Thyroid gland (tissue), 4 donors: ENCODE measurements at regions not wholly inside any gene's neighbourhood (a gene's known extent, or its start where the extent isn't known, plus 50 kb on each side); places are given as distances from the start of the nearest gene placed in this dataset.

Experiments used
- DNase-seq, 2 donors: peaks; one replicate each; pipeline ENCODE4 v3.0.0-alpha.2; 2019
- H3K27ac ChIP-seq, 3 donors: fragments of 200-600 bp; sonication (generic); 1 replicate in 2 of 3; 2 replicates in 1 of 3; pipeline ENCODE4 v1.5.1; 2016 to 2019; ENCODE audit warnings: mild to moderate bottlenecking in 1 of 3, moderate library complexity in 1 of 3
- H3K27me3 ChIP-seq: fragments of 200-600 bp; sonication (generic); one replicate; pipeline ENCODE4 v1.5.1; 2019
- H3K36me3 ChIP-seq, 2 donors: fragments of 200-600 bp; sonication (generic); one replicate each; pipeline ENCODE4 v1.5.1; 2016 to 2019
- H3K4me1 ChIP-seq, 2 donors: fragments of 200-600 bp; sonication (generic); one replicate each; pipeline ENCODE4 v1.5.1; 2017 to 2019
- H3K4me3 ChIP-seq, 3 donors: fragments of 200-600 bp; sonication (generic); replicated peaks in 1 of 3; 1 replicate in 2 of 3; 2 replicates in 1 of 3; pipeline ENCODE4 v1.5.1; 2016; ENCODE audit warnings: mild to moderate bottlenecking in 1 of 3
- H3K9me3 ChIP-seq: fragments of 200-600 bp; sonication (generic); one replicate; pipeline ENCODE4 v1.5.1; 2017
- POLR2A ChIP-seq, 2 donors: fragments of 450-650 bp; IDR thresholded peaks; one replicate each; pipeline ENCODE4 v1.6.1; 2017; ENCODE audit warnings: antibody characterized with exemption in 2 of 2, mild to moderate bottlenecking in 2 of 2, moderate library complexity in 1 of 2
- WGBS, 2 donors: methylation state at CpG; one replicate each; pipeline ENCODE4 v1.1.5; 2017; 5-methylcytosine and 5-hydroxymethylcytosine counted together
- intact Hi-C: fragments of 100-400 bp; cut with DNase I; formaldehyde crosslinking; loops from one replicate; pipeline ENCODE4 v1.15.1; 2023
- TF ChIP-seq, protein P1 (sequence below), 6 experiments: fragments of 200-600 bp in 3 of 6; fragments of 450-650 bp in 3 of 6; sonication (generic) in 3 of 6; IDR thresholded peaks; one replicate each; pipeline ENCODE4 v1.5.1; 2016 to 2019; ENCODE audit warnings: antibody characterized with exemption in 6 of 6, mild to moderate bottlenecking in 2 of 6, inconsistent platforms in 1 of 6, moderate library complexity in 1 of 6

DNA sequence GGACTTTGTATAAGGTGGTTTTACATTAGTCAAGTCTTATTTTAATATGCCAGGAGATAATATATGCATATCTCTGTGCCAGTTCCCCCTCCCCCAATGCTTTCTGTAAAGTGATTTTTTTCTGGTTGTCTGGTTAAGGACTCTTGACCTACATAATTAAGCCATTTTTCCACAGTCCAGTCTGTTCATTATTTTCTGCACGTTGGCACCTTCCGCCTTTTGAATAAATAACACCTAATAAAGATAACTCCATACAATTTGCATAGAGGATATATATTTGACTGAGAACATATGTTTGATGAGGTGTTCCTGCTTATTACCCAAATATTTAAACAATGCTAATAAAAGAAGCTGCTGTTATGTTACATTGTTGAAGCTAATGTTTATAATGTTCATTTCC lies 320.9 kb downstream of the DMAC1 start:
- Histone ChIP-seq H3K36me3 (no peaks in the 10 kb centered on the region), H3K27me3 (no peaks in the 10 kb centered on the region), H3K27ac (no peak overlapping the region), H3K9me3 (no peaks in the 10 kb centered on the region), H3K4me3 (no peak overlapping the region), H3K4me1 (no peaks in the 10 kb centered on the region)
- DNase-seq, result no peak
- WGBS, 2 donors, result 86 to 94% methylated on average over 2 of the region's 2 CpGs
- TF ChIP-seq POLR2A (IDR thresholded peaks at IDR 0.05), result no peak
- TF ChIP-seq, protein P1, sequence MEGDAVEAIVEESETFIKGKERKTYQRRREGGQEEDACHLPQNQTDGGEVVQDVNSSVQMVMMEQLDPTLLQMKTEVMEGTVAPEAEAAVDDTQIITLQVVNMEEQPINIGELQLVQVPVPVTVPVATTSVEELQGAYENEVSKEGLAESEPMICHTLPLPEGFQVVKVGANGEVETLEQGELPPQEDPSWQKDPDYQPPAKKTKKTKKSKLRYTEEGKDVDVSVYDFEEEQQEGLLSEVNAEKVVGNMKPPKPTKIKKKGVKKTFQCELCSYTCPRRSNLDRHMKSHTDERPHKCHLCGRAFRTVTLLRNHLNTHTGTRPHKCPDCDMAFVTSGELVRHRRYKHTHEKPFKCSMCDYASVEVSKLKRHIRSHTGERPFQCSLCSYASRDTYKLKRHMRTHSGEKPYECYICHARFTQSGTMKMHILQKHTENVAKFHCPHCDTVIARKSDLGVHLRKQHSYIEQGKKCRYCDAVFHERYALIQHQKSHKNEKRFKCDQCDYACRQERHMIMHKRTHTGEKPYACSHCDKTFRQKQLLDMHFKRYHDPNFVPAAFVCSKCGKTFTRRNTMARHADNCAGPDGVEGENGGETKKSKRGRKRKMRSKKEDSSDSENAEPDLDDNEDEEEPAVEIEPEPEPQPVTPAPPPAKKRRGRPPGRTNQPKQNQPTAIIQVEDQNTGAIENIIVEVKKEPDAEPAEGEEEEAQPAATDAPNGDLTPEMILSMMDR (IDR thresholded peaks at IDR 0.05), result no peak
- intact Hi-C loops, result no loop called here

DNA sequence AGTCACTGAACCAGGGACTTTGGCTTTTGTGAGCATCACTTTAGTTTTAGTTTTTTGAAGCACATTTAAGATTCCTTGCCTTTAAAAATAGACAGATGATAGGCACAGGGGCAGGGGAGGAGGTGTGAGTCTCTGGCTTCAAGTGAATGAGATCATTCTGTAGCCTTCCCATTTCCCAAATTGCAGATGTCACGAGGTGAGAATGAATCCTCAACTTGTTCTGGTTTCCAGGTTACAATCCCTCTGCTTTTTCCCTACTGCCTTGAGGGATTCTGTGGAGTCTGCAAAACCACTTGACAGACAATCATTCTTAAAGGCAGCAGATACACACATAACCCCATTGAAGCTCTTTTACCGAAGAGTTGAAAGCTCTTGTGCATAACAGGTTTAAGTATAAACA lies 332.4 kb downstream of the DMAC1 start:
- Histone ChIP-seq H3K4me1 (no peaks in the 10 kb centered on the region), H3K27me3 (no peaks in the 10 kb centered on the region), H3K4me3 (no peak overlapping the region), H3K27ac (no peak overlapping the region), H3K36me3 (no peaks in the 10 kb centered on the region), H3K9me3 (no peaks in the 10 kb centered on the region)
- DNase-seq, result no peak
- 80 to 83% methylated on average over 2 of the region's 2 CpGs for WGBS, 2 donors
- intact Hi-C loops, result no loop called here
- no peak for TF ChIP-seq POLR2A (IDR thresholded peaks at IDR 0.05)
- TF ChIP-seq, protein P1 (IDR thresholded peaks at IDR 0.05), result no peak

DNA sequence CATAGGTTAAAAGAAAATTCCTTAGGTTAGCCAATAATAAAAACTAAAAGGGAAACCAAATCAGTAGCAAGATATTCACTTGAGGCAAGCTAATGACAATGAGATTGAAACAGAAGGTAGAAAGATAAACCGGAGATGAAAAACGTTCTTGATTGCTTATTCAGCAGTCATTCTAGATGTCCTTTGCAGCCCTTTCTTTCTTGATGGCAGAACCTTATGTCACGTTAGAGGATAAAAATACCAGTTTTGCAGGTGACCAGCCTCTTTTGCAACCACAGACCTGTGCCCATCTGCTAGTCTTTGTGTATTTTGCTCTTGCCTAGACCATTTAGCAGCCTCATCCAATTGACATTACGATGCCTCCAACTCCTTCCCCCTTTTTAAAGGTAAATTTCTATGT lies 337.8 kb downstream of the DMAC1 start:
- no peak for DNase-seq

DNA sequence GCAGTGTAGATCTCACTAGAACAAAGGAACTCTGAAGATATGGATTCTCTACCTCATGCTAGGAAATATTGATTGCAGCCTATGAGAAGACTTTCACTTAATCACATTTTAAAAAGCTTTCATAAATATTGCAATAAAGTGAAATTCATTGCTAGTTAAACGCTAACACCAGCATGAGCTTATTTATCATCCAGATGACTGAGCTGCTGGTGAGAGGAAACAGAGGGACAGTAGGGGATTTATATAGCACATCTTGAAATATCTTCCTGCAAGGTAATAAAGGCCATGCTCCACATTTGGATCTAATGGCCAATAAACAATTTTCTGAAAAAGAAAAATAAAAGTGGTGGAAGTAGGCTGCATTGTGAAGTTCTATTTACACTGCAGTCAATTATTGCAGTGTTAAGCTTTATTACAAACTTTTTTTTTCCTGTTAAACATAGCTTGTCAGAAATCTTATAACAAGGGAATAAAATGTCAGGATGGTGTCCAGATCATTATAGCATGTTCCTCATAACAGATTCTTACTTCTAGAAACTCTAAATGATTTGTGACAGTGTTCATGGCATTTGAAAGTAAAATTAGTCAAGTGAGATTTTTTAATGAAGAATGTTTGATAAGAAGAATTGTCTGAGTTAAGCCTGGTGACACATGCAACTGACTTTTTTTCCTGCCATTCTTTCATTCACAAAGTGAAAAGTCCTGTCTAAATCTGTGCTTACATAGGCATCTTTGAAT lies 342.6 kb downstream of the DMAC1 start:
- no peak for TF ChIP-seq POLR2A (IDR thresholded peaks at IDR 0.05)
- Histone ChIP-seq H3K4me3 (no peak overlapping the region), H3K4me1 (no peaks in the 10 kb centered on the region), H3K27ac (no peak overlapping the region), H3K27me3 (no peaks in the 10 kb centered on the region), H3K9me3 (no peaks in the 10 kb centered on the region), H3K36me3 (no peaks in the 10 kb centered on the region)
- no peak for DNase-seq
- 72 to 87% methylated on average over 1 of the region's 1 CpG for WGBS, 2 donors
- intact Hi-C loops, result no loop called here

More for the DNA sequence above, 337.8 kb downstream of the DMAC1 start:
- Histone ChIP-seq H3K36me3 (no peaks in the 10 kb centered on the region), H3K4me1 (no peaks in the 10 kb centered on the region), H3K27ac (no peak overlapping the region), H3K4me3 (no peak overlapping the region), H3K9me3 (no peaks in the 10 kb centered on the region), H3K27me3 (no peaks in the 10 kb centered on the region)
- WGBS, 2 donors, result 83 to 84% methylated on average over 4 of the region's 4 CpGs
- intact Hi-C loops, result no loop called here
- no peak for TF ChIP-seq POLR2A (IDR thresholded peaks at IDR 0.05)
- TF ChIP-seq, protein P1 (IDR thresholded peaks at IDR 0.05), result no peak

DNA sequence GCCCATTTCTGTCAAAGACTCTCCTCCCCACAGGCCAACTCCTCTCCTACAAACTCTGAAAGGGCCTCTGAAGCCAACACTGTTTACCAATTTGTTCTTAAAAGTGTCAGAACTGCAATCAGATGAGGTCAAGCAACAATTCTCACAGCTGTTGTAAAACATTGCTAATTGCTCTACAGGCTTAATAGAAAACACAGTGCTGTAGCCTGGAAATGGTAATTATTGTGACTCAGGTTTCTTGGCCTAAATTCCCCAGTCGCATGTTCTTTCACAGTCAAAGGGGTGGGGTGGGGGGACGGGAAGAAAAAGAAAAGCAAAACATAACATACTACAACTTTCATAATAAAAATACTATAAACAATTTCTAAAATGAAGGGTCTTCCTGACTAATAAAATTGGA lies 343.2 kb downstream of the DMAC1 start:
- H3K27me3 ChIP-seq, result no peaks in the 10 kb centered on the region
- H3K27ac ChIP-seq, result no peak overlapping the region
- no peaks in the 10 kb centered on the region for H3K4me1 ChIP-seq
- intact Hi-C loops, result no loop called here
- no peak for DNase-seq
- TF ChIP-seq, protein P1 (IDR thresholded peaks at IDR 0.05), result no peak
- TF ChIP-seq POLR2A (IDR thresholded peaks at IDR 0.05), result no peak
- no peaks in the 10 kb centered on the region for H3K36me3 ChIP-seq
- H3K9me3 ChIP-seq, result no peaks in the 10 kb centered on the region
- 75 to 79% methylated on average over 2 of the region's 2 CpGs for WGBS, 2 donors
- H3K4me3 ChIP-seq, result no peak overlapping the region
